ENCODE measurements at regions not wholly inside any gene's neighbourhood (a gene's known extent, or its start where the extent isn't known, plus 50 kb on each side); places are given as distances from the start of the nearest gene placed in this dataset.

DNA sequence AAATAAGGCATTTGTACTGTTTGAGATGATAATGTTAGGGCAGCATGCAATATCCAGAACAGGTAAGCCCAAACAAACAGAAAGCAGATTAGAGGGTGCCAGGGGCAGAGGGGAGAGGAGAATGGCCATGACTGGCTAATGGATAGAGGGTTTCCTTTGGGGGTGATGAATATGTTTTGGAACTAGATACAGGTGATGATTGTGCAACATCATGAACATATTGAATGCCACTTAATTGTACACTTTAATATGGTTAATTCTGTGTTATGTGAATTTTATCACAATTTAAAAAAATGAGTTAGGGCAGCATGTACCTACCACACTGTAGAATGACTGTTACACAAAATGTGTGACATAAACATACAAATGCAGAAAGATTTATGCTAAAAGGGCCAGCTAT lies 255.5 kb upstream of the FN1 start:
- DNase-seq (ENCODE audit: low read depth in 2 of 2), result no peak

DNA sequence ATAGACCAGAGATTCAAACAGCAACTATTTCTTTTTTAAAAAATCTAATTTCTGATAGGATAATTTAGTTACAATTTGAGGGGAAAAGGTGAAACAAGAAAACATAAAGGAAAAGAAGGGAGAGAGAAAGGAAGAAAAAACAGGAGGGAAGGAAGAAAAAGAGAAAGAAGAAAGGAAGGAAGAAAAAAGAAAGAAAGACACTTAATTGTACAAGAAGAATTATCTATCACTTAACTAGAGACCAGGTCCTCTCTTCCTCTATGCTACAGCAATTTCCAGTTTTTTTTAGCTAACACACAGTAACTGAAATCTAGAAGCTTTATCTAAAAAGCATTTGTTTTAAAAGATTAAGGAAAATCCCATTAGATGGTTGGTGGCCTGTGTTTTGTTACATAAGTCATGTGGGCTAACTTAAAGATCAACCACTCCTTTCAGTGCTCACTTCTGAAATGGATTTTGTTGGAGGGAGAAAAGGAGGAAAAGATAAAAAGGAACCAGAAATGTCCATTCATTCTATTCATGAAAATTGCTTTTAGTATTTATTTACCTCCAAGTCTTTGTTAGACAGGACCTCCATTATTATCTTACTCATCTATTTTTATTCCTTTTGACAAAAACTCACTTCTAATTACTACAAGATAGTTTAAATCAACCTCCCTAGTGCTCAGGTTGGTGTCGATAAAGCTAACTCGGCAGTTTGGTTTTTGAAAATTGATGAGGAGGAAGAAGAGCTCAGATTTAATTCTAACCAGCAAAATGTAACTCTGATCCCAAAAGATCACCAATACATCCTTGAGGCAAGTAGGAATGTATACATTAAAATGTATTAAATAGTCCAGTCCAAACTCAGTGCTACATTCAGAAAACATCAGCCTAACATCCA lies 251.5 kb upstream of the FN1 start:
- no peak for DNase-seq (ENCODE audit: low read depth in 2 of 2)

DNA sequence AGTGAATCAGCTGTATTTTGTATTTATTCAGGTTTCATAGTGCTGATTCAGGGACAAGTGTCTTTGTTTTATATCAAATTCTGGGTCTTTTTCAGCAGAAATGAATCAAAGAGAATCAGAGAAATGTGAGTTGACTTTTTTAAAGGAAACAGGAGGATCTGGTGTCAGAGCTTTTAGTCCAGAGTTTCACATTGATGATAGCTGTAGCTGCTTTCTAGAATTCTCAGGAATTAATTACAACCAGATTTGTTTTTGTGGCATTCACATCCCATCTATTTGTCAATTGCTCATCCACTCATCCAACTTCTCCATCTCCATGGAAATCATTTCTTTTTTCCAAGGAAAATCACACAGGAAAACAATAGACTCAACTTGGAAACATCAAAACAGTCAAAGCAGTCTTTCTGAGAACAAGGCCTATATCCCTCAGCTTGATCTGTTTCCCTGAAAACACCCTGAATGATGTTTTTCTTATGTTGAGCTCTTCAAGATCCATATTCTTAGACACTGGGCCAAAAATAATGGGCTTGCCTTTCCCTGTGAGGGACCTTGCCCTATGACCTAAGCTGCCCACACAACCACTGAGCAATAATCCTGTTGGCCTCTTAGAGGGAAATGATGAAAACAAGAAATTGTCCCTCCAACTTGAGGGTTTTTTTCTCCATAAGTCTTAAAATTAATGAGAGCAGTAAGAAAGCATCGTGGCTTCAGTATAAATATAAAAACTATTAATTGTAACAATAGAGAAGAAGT lies 249.5 kb upstream of the FN1 start:
- no peak for DNase-seq (ENCODE audit: low read depth in 2 of 2)

DNA sequence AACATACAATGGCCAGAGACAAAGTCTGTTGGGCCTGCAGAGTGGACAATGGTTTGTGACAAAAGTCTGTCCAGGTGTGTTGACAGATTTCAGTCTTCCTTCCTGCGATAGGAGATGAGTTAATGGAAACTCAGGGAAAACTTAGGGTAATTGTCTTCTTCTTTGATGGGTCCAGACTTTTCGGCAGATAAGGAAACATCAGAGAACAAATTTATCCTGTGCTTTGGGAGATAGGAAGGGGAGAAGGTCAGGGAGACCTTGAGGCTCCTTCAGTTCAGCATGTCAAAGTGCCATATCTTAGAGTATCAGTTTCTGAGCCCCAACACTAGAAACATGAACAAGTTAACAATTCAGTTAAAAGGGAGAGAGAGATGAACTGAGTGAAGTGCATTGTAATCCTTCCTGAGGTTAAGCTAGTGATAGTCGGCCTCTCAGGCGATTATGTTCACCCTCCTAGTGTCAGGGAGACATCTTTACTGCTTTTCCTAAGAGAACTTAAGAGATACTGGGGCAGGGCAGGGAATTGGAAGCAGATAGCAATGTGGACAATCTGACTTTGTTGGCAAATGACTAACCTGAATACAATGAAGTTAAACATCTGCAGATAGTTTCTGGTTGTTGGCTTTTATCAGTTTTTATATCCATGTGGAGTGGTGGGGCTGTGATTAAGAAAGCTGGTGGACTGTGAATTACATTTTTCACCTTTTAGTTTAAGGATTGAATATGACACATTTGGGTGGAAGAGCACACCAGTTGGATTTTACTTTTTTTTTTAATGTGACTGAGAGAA lies 248.8 kb upstream of the FN1 start:
- DNase-seq (ENCODE audit: low read depth in 2 of 2), result no peak

GRCh38 chr2:215683295-215683694 lies 247.4 kb upstream of the FN1 start:
- no peak for DNase-seq (ENCODE audit: low read depth in 2 of 2)

- no peak for DNase-seq (ENCODE audit: low read depth in 2 of 2)
Measured at GRCh38 chr2:215681799-215682596, 246.1 kb upstream of the FN1 start.

GRCh38 chr2:215680605-215681598 lies 245.0 kb upstream of the FN1 start:
- peak; percentile 10 to 12 for DNase-seq (ENCODE audit: low read depth in 2 of 2)

DNA sequence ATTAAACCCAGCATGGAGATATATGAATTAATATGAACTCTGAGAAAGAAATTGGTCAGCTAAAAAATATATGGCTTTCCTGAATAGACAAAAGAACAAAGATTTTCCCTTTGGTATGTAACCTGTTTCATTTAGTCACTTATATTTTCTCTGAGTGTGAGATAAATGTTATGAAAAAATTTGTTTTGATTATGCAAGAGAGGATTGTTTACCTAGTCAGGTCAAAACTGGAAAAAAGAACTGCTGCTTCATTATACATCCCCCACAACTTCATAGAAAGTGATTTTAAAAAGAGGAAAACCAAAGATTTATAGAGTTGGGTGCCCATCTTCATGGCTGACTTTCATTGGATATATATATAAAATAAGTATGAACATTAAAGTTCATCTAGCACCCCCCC lies 242.2 kb upstream of the FN1 start:
- no peak for DNase-seq (ENCODE audit: low read depth in 2 of 2)

- no peak for DNase-seq (ENCODE audit: low read depth in 2 of 2)
Measured at GRCh38 chr2:215677481-215677880, 241.6 kb upstream of the FN1 start.

DNA sequence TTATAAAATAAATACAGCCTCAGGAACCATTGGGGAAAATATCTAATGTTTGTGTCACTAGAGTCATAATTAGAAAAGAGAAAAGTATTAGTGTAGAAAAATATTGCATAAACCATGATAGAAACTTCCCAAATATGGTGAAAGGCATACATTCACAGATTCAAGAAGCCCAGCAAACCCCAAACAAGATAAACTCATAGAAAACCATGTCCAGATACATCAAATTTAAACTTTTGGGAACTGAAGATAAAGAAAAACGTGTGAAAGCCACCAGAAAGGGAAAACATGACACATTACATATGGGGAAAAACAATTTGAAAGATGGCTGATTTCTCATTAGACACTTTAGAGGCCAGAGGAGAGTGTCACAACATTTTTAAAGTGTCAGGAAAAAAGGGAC lies 236.5 kb upstream of the FN1 start:
- no peak for DNase-seq (ENCODE audit: low read depth in 2 of 2)

GRCh38 chr2:215671691-215672090 lies 235.8 kb upstream of the FN1 start:
- no peak for DNase-seq (ENCODE audit: low read depth in 2 of 2)

- no peak for DNase-seq (ENCODE audit: low read depth in 2 of 2)
Measured at GRCh38 chr2:215671244-215671643, 235.4 kb upstream of the FN1 start.

- no peak for DNase-seq (ENCODE audit: low read depth in 2 of 2)
Measured at GRCh38 chr2:215670396-215670795, 234.5 kb upstream of the FN1 start.

DNA sequence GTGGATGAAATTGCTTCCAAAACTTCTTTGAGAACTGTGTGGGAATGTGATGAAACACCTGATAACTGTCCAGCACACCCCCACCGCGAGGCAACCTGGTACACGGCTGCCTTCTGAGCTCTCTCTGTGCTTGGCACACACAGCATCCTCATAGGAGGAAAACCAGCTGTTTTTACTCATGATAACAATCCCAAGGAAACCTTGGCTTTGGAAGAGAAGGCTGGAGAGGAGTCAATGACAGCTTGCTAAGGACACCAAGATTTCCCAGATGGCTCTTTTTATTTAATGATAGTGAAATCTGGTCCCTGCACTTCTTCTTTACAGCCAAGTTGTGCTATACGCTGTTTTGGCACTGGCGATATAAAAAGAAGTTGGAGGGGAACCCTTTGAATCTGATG lies 232.5 kb upstream of the FN1 start:
- DNase-seq (ENCODE audit: low read depth in 2 of 2), result no peak

DNA sequence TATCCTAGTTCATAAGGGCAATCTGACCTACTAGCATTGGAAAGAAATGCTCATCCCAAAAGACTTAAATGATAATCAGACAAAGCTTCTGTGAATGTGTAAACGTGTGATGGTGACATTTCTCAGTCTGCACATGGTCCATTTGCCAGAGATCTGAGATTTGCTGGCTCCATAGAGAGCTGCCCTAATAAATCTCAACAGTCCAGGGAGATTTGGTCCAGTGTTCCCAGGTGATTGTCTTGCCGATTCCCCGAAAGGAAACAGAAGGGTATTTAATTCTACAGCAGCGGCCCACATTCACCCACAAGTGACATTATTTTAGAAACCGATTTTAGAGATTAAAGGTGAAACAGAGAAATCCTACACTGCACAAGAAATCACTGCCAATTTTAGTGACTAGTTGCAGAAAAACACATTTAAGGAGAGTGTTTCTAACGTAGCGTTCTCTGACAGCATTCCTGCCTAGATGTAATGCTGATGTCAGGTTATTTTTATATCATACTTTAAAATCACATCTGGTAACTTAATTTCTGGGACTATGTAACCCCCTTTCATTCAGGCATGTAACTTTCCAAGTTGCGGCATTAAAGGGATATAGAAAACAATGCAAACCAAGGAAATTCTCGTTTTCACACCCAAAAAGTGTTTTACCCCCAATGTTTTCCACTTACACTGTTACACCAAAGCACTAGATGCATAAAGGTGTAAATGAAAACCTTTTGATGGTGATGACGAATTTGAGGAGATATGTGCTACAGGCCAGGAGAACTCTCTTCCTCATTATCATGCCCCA lies 231.9 kb upstream of the FN1 start:
- DNase-seq (ENCODE audit: low read depth in 2 of 2), result no peak

- DNase-seq (ENCODE audit: low read depth in 2 of 2), result no peak
Measured at GRCh38 chr2:215664847-215665525, 229.1 kb upstream of the FN1 start.

DNA sequence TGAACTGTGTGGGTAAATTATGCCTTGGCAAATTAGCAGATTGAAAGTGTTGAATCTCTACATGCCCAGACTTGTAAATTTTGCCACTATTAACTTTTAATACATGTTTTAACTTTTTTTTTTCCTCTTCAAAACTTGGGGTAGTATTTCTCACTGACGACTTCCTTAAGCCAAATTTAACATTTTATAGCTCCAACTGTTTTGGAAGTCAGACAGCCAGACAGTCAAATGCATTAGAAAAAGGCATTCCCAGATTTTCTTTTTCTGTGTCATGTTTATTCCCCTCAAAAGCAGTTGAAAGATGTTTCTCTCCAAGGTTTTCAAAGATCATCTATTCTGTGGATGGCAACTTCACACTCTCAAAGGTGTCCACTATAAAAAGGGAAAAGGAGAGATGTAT lies 226.8 kb upstream of the FN1 start:
- DNase-seq (ENCODE audit: low read depth in 2 of 2), result no peak

DNA sequence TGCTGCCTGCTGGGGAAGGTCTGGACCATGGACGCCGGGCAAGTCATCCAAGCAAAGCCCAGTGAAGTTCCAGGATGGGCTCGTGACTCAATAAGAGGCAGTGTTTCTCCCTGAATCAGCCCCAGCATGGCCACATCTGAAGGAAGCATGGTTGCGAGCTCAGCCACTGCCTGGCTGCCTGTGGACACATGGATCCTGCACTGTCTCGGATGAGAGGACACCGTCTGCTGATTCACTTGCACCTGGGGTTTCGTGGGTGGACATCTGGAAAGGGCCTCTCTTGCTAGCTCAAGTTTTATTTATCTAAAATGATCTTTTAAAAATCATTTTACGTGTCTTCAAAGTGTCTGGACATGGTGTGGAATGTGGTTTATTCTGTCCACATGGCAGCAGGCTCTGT lies 224.8 kb upstream of the FN1 start:
- no peak for DNase-seq (ENCODE audit: low read depth in 2 of 2)

DNA sequence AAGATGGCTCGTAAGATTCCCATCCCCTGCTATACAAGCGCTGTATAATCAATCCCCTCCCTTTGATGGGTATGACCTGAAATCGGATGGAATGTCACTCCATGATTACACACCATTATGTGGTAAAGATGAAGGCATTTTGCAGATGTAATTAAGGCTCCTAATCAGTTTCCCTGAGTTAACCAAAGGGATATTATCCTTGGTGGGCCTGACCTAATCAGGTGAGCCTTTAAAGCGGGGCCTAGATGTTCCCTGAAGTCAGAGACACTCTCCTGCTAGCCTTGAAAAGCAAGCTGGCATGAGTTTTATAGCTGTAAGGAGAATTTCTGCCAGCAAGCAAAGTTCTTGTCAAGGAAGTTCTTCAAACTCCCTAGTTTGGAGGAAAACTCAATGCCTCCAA lies 223.8 kb upstream of the FN1 start:
- DNase-seq (ENCODE audit: low read depth in 2 of 2), result no peak

Measured in stimulated activated CD4-positive, alpha-beta T cell treated with anti-CD3 and anti-CD28 coated beads, Interleukin-4, amount 100 ng/mL, for 48 hours (primary cell).